ENCODE measurements at regions not wholly inside any gene's neighbourhood (a gene's known extent, or its start where the extent isn't known, plus 50 kb on each side); places are given as distances from the start of the nearest gene placed in this dataset.
"Not testable (repeated sequence)": the region's sequence is repeated elsewhere in the genome, so short reads cannot be mapped to it uniquely, and the experiment has no call there.

DNA sequence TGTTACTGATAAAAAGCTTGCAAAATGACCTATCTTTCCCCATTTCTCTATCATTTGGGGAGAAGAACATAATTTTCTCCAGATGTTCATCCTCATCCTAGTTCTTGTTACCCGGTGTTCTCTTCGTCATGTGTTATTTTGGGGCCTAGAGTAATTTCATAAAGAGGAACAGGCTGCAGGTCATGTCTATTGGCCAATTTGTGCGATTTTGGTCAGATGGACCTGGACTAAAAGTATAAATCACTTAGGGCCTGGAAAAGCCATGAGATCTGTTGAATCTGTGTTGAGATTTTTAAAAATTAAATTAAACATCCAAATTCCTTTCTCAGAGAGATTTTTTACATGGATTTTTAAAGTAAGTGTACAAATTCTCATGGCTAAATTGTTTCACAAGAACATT is 241.3 kb upstream of the PLXNA2 start:
- TF ChIP-seq, protein P1, sequence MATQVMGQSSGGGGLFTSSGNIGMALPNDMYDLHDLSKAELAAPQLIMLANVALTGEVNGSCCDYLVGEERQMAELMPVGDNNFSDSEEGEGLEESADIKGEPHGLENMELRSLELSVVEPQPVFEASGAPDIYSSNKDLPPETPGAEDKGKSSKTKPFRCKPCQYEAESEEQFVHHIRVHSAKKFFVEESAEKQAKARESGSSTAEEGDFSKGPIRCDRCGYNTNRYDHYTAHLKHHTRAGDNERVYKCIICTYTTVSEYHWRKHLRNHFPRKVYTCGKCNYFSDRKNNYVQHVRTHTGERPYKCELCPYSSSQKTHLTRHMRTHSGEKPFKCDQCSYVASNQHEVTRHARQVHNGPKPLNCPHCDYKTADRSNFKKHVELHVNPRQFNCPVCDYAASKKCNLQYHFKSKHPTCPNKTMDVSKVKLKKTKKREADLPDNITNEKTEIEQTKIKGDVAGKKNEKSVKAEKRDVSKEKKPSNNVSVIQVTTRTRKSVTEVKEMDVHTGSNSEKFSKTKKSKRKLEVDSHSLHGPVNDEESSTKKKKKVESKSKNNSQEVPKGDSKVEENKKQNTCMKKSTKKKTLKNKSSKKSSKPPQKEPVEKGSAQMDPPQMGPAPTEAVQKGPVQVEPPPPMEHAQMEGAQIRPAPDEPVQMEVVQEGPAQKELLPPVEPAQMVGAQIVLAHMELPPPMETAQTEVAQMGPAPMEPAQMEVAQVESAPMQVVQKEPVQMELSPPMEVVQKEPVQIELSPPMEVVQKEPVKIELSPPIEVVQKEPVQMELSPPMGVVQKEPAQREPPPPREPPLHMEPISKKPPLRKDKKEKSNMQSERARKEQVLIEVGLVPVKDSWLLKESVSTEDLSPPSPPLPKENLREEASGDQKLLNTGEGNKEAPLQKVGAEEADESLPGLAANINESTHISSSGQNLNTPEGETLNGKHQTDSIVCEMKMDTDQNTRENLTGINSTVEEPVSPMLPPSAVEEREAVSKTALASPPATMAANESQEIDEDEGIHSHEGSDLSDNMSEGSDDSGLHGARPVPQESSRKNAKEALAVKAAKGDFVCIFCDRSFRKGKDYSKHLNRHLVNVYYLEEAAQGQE (IDR thresholded peaks at IDR 0.05; ENCODE audit: borderline replicate concordance) = no peak
- TF ChIP-seq TAF1 (IDR thresholded peaks at IDR 0.05; ENCODE audit: low read depth) (no peak), RAD21 (conservative IDR thresholded peaks at IDR 0.05) (no peak), MXI1 (conservative IDR thresholded peaks at IDR 0.05; ENCODE audit: poor library complexity, severe bottlenecking) (no peak), SMC3 (conservative IDR thresholded peaks at IDR 0.05; ENCODE audit: poor library complexity) (no peak), EP300 (conservative IDR thresholded peaks at IDR 0.05; ENCODE audit: poor library complexity, severe bottlenecking) (no peak), EZH2 (IDR thresholded peaks at IDR 0.05; ENCODE audit: borderline replicate concordance, insufficient read depth, low read length, poor library complexity, severe bottlenecking) (no peak), POLR2AphosphoS5 (IDR thresholded peaks at IDR 0.05) (no peak)
- TF ChIP-seq, protein P2, sequence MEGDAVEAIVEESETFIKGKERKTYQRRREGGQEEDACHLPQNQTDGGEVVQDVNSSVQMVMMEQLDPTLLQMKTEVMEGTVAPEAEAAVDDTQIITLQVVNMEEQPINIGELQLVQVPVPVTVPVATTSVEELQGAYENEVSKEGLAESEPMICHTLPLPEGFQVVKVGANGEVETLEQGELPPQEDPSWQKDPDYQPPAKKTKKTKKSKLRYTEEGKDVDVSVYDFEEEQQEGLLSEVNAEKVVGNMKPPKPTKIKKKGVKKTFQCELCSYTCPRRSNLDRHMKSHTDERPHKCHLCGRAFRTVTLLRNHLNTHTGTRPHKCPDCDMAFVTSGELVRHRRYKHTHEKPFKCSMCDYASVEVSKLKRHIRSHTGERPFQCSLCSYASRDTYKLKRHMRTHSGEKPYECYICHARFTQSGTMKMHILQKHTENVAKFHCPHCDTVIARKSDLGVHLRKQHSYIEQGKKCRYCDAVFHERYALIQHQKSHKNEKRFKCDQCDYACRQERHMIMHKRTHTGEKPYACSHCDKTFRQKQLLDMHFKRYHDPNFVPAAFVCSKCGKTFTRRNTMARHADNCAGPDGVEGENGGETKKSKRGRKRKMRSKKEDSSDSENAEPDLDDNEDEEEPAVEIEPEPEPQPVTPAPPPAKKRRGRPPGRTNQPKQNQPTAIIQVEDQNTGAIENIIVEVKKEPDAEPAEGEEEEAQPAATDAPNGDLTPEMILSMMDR (IDR thresholded peaks at IDR 0.05; ENCODE audit: poor library complexity, severe bottlenecking) = no peak
- Histone ChIP-seq H3K4me2 (ENCODE audit: low read length) (no peak overlapping the region), H4K20me1 (ENCODE audit: insufficient read depth) (no peaks in the 10 kb centered on the region), H3K27me3 (ENCODE audit: insufficient read depth, low read depth, low read length) (no peaks in the 10 kb centered on the region), H3K79me2 (replicated peaks; ENCODE audit: insufficient read depth, low read length) (no peaks in the 10 kb centered on the region), H3K9me2 (ENCODE audit: insufficient read depth, low read length) (no peaks in the 10 kb centered on the region), H3K9ac (ENCODE audit: low read length) (no peak overlapping the region), H3K36me3 (ENCODE audit: insufficient read depth, low read length) (no peaks in the 10 kb centered on the region), H2AFZ (ENCODE audit: low read depth, low read length) (no peak overlapping the region), H3K9me3 (ENCODE audit: low read length) (no peaks in the 10 kb centered on the region), H3K4me3 (ENCODE audit: low read length) (no peak overlapping the region), H3K27ac (ENCODE audit: low read length) (no peak overlapping the region), H3F3A (ENCODE audit: insufficient read depth, low read length, poor library complexity, severe bottlenecking) (no peaks in the 10 kb centered on the region)

DNA sequence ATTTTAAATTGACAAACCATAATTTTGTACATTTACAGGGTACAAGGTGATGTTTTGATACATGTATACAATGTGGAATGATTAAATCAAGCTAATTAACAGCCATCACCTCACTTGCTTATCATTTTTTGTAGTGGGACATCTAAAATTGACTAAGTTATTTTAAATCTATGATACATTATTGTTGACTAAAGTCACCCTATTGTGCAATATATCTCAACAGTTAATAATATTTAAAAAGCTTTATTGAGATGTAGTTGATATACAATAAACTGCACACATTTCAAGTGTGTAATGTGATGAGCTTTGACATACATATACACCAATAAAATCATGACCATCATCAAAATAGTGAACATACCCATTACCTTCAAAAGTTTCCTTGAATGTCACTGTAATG is 242.5 kb upstream of the PLXNA2 start:
- H3K27ac ChIP-seq (ENCODE audit: low read length) = no peak overlapping the region
- H4K20me1 ChIP-seq (ENCODE audit: insufficient read depth) = no peaks in the 10 kb centered on the region
- H3F3A ChIP-seq (ENCODE audit: insufficient read depth, low read length, poor library complexity, severe bottlenecking) = no peaks in the 10 kb centered on the region
- no peak overlapping the region for H3K9ac ChIP-seq (ENCODE audit: low read length)
- H3K4me3 ChIP-seq (ENCODE audit: low read length) = no peak overlapping the region
- no peak overlapping the region for H2AFZ ChIP-seq (ENCODE audit: low read depth, low read length)
- no peaks in the 10 kb centered on the region for H3K36me3 ChIP-seq (ENCODE audit: insufficient read depth, low read length)
- no peaks in the 10 kb centered on the region for H3K9me3 ChIP-seq (ENCODE audit: low read length)
- no peaks in the 10 kb centered on the region for H3K27me3 ChIP-seq (ENCODE audit: insufficient read depth, low read depth, low read length)
- H3K4me2 ChIP-seq (ENCODE audit: low read length) = no peak overlapping the region
- H3K79me2 ChIP-seq (replicated peaks; ENCODE audit: insufficient read depth, low read length) = no peaks in the 10 kb centered on the region
- no peak for TF ChIP-seq EP300 (conservative IDR thresholded peaks at IDR 0.05; ENCODE audit: poor library complexity, severe bottlenecking)
- no peak for TF ChIP-seq MXI1 (conservative IDR thresholded peaks at IDR 0.05; ENCODE audit: poor library complexity, severe bottlenecking)
- TF ChIP-seq, protein P2 (IDR thresholded peaks at IDR 0.05; ENCODE audit: poor library complexity, severe bottlenecking) = no peak
- no peak for TF ChIP-seq TAF1 (IDR thresholded peaks at IDR 0.05; ENCODE audit: low read depth)
- no peak for TF ChIP-seq SMC3 (conservative IDR thresholded peaks at IDR 0.05; ENCODE audit: poor library complexity)
- no peak for TF ChIP-seq RAD21 (conservative IDR thresholded peaks at IDR 0.05)
- TF ChIP-seq EZH2 (IDR thresholded peaks at IDR 0.05; ENCODE audit: borderline replicate concordance, insufficient read depth, low read length, poor library complexity, severe bottlenecking) = no peak
- TF ChIP-seq, protein P1 (IDR thresholded peaks at IDR 0.05; ENCODE audit: borderline replicate concordance) = no peak
- no peak for TF ChIP-seq POLR2AphosphoS5 (IDR thresholded peaks at IDR 0.05)
- no peaks in the 10 kb centered on the region for H3K9me2 ChIP-seq (ENCODE audit: insufficient read depth, low read length)

DNA sequence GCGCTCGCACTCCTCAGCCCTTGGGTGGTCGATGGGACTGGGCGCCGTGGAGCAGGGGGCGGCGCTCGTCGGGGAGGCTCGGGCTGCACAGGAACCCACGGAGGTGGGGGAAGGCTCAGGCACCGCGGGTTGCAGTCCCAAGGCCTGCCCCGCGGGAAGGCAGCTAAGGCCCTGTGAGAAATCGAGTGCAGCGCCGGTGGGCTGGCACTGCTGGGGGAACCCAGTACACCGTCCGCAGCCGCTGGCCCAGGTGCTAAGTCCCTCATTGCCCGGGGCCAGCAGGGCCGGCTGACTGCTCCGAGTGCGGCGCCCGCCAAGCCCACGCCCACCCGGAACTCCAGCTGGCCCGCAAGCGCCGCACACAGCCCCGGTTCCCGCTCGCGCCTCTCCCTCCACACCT is 244.2 kb upstream of the PLXNA2 start:
- not testable (repeated sequence) for H3K9me3 ChIP-seq (ENCODE audit: low read length); H3K9me2 ChIP-seq (ENCODE audit: insufficient read depth, low read length); H3K4me2 ChIP-seq (ENCODE audit: low read length); H4K20me1 ChIP-seq (ENCODE audit: insufficient read depth); H3K27ac ChIP-seq (ENCODE audit: low read length); H2AFZ ChIP-seq (ENCODE audit: low read depth, low read length); H3K36me3 ChIP-seq (ENCODE audit: insufficient read depth, low read length); H3K9ac ChIP-seq (ENCODE audit: low read length); H3F3A ChIP-seq (ENCODE audit: insufficient read depth, low read length, poor library complexity, severe bottlenecking); H3K4me3 ChIP-seq (ENCODE audit: low read length); H3K27me3 ChIP-seq (ENCODE audit: insufficient read depth, low read depth, low read length); H3K79me2 ChIP-seq (replicated peaks; ENCODE audit: insufficient read depth, low read length)
